ENCODE measurements at regions not wholly inside any gene's neighbourhood (a gene's known extent, or its start where the extent isn't known, plus 50 kb on each side); places are given as distances from the start of the nearest gene placed in this dataset.
"Not testable (repeated sequence)": the region's sequence is repeated elsewhere in the genome, so short reads cannot be mapped to it uniquely, and the experiment has no call there.

GRCh38 chr12:131537267-131537958 is 173.5 kb upstream of the SFSWAP start:
- TF ChIP-seq CTCF (IDR thresholded peaks at IDR 0.05; ENCODE audit: poor library complexity) = no peak
- TF ChIP-seq EZH2phosphoT487 (IDR thresholded peaks at IDR 0.05; ENCODE audit: low read depth, severe bottlenecking, unreplicated experiment) = no peak
- TF ChIP-seq EZH2 (IDR thresholded peaks at IDR 0.05; ENCODE audit: borderline replicate concordance) = no peak
- no peak overlapping the region for H3K4me2 ChIP-seq
- peaks cover 8% of the 10 kb centered on the region for H3K27me3 ChIP-seq
- H3K36me3 ChIP-seq (replicated peaks; ENCODE audit: insufficient read depth, low read depth) = no peaks in the 10 kb centered on the region
- no peaks in the 10 kb centered on the region for H3K4me1 ChIP-seq (ENCODE audit: insufficient read depth)
- H3K9me3 ChIP-seq (ENCODE audit: low read depth) = no peaks in the 10 kb centered on the region
- DNase-seq (ENCODE audit: low spot score) = no peak
- WGBS (ENCODE audit: low lambda C conversion rate, missing lambda C conversion rate) = 58% methylated on average over 11 of the region's 11 CpGs
- H3K9me2 ChIP-seq (replicated peaks; ENCODE audit: insufficient read depth) = no peaks in the 10 kb centered on the region
- H3K27ac ChIP-seq = no peak overlapping the region
- H4K20me1 ChIP-seq (ENCODE audit: insufficient read depth, poor library complexity, severe bottlenecking) = no peaks in the 10 kb centered on the region
- H3K4me3 ChIP-seq = no peak overlapping the region
- H2AFZ ChIP-seq = no peak overlapping the region
- H3K79me2 ChIP-seq = no peaks in the 10 kb centered on the region

GRCh38 chr12:131539381-131539780 is 171.5 kb upstream of the SFSWAP start:
- H3K9me2 ChIP-seq (replicated peaks; ENCODE audit: insufficient read depth) = no peaks in the 10 kb centered on the region
- H3K36me3 ChIP-seq (replicated peaks; ENCODE audit: insufficient read depth, low read depth) = no peaks in the 10 kb centered on the region
- no peak overlapping the region for H3K27ac ChIP-seq
- H3K4me3 ChIP-seq = no peak overlapping the region
- H3K9me3 ChIP-seq (ENCODE audit: low read depth) = no peaks in the 10 kb centered on the region
- H3K27me3 ChIP-seq = peaks cover 4% of the 10 kb centered on the region
- H2AFZ ChIP-seq = no peak overlapping the region
- no peak overlapping the region for H3K4me2 ChIP-seq
- no peak for TF ChIP-seq EZH2phosphoT487 (IDR thresholded peaks at IDR 0.05; ENCODE audit: low read depth, severe bottlenecking, unreplicated experiment)
- no peak for DNase-seq (ENCODE audit: low spot score)
- 100% methylated on average over 2 of the region's 2 CpGs for WGBS (ENCODE audit: low lambda C conversion rate, missing lambda C conversion rate)
- no peaks in the 10 kb centered on the region for H3K4me1 ChIP-seq (ENCODE audit: insufficient read depth)
- no peaks in the 10 kb centered on the region for H4K20me1 ChIP-seq (ENCODE audit: insufficient read depth, poor library complexity, severe bottlenecking)
- no peaks in the 10 kb centered on the region for H3K79me2 ChIP-seq

- Histone ChIP-seq H3K9me3 (ENCODE audit: low read depth) (no peaks in the 10 kb centered on the region), H3K36me3 (replicated peaks; ENCODE audit: insufficient read depth, low read depth) (no peaks in the 10 kb centered on the region), H4K20me1 (ENCODE audit: insufficient read depth, poor library complexity, severe bottlenecking) (no peaks in the 10 kb centered on the region), H3K27me3 (no peaks in the 10 kb centered on the region), H3K27ac (no peak overlapping the region), H3K4me1 (ENCODE audit: insufficient read depth) (no peaks in the 10 kb centered on the region), H3K4me2 (no peak overlapping the region), H2AFZ (no peak overlapping the region), H3K4me3 (no peak overlapping the region), H3K9me2 (replicated peaks; ENCODE audit: insufficient read depth) (no peaks in the 10 kb centered on the region), H3K79me2 (no peaks in the 10 kb centered on the region)
- TF ChIP-seq EZH2phosphoT487 (IDR thresholded peaks at IDR 0.05; ENCODE audit: low read depth, severe bottlenecking, unreplicated experiment) (no peak), EZH2 (IDR thresholded peaks at IDR 0.05; ENCODE audit: borderline replicate concordance) (no peak), CTCF (IDR thresholded peaks at IDR 0.05; ENCODE audit: poor library complexity) (no peak)
- DNase-seq (ENCODE audit: low spot score) = no peak
- WGBS (ENCODE audit: low lambda C conversion rate, missing lambda C conversion rate) = 90% methylated on average over 4 of the region's 4 CpGs
These were observed 170.7 kb upstream of the SFSWAP start for GRCh38 chr12:131540138-131540623.

GRCh38 chr12:131541512-131541911 is 169.4 kb upstream of the SFSWAP start:
- not testable (repeated sequence) for H2AFZ ChIP-seq; H3K4me1 ChIP-seq (ENCODE audit: insufficient read depth); H3K79me2 ChIP-seq; DNase-seq (ENCODE audit: low spot score); H3K27ac ChIP-seq; H3K9me3 ChIP-seq (ENCODE audit: low read depth); H3K9me2 ChIP-seq (replicated peaks; ENCODE audit: insufficient read depth); H3K36me3 ChIP-seq (replicated peaks; ENCODE audit: insufficient read depth, low read depth); H3K4me3 ChIP-seq; H3K27me3 ChIP-seq; H3K4me2 ChIP-seq; H4K20me1 ChIP-seq (ENCODE audit: insufficient read depth, poor library complexity, severe bottlenecking)
- WGBS (ENCODE audit: low lambda C conversion rate, missing lambda C conversion rate) = 85% methylated on average over 1 of the region's 1 CpG
